Omental fat pad (tissue), 3 donors: ENCODE measurements at regions not wholly inside any gene's neighbourhood (a gene's known extent, or its start where the extent isn't known, plus 50 kb on each side); places are given as distances from the start of the nearest gene placed in this dataset.

Source experiments
- ATAC-seq: fragments of 150-250 bp; one replicate; pipeline ENCODE4 v1.9.1; 2016; ENCODE audit warnings: mild to moderate bottlenecking, moderate library complexity; ENCODE audit not compliant: low FRiP score
- DNase-seq: peaks from one replicate; pipeline ENCODE4 v3.0.0-alpha.2; 2019; ENCODE audit warnings: low spot score
- TF ChIP-seq, protein P1 (sequence below), 3 donors: fragments of 450-650 bp; IDR thresholded peaks; one replicate each; pipeline ENCODE4 v1.5.1; 2016 to 2017; ENCODE audit warnings: antibody characterized with exemption in 3 of 3, mild to moderate bottlenecking in 3 of 3, moderate library complexity in 2 of 3

DNA sequence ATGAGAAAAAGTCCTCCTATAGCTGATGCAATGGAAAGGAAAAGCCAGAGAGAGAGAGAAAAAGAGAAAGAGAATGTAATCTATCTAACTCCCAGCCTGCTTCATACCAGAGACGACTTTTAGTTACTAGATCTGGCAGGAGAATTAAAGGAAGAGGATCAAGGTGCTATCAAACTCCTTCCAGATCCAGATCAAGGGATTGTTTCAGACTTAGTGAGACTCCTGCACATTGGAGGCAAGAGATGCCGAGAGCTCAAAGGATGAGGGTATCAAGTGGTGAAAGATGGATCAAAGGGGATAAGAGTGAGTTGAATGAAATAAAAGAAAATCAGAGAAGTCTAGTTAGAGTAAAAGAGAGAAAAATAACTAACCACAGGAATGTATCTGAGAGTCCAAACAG, 478.6 kb downstream of the KIF4B start:
- TF ChIP-seq, protein P1, sequence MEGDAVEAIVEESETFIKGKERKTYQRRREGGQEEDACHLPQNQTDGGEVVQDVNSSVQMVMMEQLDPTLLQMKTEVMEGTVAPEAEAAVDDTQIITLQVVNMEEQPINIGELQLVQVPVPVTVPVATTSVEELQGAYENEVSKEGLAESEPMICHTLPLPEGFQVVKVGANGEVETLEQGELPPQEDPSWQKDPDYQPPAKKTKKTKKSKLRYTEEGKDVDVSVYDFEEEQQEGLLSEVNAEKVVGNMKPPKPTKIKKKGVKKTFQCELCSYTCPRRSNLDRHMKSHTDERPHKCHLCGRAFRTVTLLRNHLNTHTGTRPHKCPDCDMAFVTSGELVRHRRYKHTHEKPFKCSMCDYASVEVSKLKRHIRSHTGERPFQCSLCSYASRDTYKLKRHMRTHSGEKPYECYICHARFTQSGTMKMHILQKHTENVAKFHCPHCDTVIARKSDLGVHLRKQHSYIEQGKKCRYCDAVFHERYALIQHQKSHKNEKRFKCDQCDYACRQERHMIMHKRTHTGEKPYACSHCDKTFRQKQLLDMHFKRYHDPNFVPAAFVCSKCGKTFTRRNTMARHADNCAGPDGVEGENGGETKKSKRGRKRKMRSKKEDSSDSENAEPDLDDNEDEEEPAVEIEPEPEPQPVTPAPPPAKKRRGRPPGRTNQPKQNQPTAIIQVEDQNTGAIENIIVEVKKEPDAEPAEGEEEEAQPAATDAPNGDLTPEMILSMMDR (IDR thresholded peaks at IDR 0.05): no peak
- DNase-seq (no peak), ATAC-seq (no peak)

DNA sequence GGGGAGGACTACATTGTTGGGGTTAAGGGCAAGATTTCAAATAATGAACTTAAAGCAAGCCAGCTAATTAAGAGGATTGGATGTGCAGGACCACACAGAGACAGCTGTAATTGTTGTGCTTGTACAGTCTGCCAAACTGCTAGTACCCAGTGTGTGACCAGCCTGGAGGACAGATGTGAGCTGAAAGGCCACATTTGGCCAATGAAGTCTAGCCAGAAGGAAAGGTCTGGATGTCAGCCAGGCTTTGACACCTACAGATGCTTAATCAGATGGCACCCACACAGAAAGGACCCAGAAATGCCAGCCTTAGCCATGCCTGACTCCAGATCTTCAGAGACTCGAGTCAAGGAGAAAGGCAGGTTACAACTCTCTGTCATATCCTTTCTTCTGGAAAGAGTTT, 491.1 kb downstream of the KIF4B start:
- DNase-seq (no peak), ATAC-seq (no peak)
- TF ChIP-seq, protein P1 (IDR thresholded peaks at IDR 0.05): no peak

DNA sequence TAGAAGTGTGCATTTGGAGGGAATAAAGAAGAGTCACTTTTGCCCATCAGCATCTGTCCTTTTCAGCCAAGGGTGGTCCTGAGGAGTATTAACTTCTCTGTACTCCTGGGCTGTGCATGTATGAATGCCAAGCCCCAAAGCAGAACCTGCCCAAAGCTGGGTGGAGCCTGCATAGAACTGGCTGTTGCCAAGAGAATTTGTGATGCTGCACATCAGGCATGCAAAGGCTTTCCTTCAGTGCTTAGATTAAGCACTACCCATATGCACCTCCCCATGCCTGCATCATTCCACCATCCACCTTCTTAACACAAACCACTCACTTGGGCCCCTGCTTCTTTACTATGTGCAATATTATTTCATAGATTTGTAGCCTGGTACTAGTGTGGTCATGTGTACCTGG, 493.8 kb downstream of the KIF4B start:
- TF ChIP-seq, protein P1 (IDR thresholded peaks at IDR 0.05): no peak
- ATAC-seq: no peak
- DNase-seq: no peak

DNA sequence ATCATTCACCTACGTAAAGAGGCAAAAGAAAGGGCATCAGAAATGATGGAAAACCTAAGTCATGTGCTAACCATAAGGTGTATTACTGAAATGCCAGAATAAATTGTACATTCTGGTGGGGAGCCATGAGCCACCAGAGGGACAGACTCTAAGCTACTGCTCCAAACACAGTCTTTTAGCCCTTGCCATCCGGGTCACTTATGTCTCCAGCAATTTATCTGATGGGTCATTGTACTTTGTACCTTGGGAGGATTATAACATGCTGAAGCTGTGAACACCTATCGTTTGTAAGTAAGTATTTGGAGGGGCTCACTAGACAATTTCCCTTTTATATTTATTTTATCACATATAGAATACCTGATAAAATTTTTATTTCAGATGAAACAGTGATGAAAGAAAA, 495.1 kb downstream of the KIF4B start:
- no peak for DNase-seq
- TF ChIP-seq, protein P1 (IDR thresholded peaks at IDR 0.05): no peak
- ATAC-seq: no peak

DNA sequence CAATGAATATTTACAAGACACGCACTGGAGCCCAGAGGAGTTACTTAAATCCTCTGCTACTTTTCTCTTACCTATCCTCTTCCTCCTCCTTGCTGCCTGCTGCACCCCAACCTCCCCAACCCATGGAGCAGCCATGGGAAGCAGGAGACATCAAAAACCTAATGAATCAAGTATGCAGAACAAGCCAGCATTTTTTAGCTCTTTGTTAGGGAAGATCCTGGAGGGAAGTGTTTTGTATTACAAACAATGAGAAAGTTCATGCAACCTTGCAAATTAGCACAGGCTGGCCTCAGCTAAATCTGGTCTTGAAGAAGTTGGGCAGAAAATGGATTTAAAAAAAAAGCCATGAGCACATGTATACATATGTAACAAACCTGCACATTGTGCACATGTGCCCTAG, 498.8 kb downstream of the KIF4B start:
- TF ChIP-seq, protein P1 (IDR thresholded peaks at IDR 0.05): no peak
- no peak for ATAC-seq
- no peak for DNase-seq

DNA sequence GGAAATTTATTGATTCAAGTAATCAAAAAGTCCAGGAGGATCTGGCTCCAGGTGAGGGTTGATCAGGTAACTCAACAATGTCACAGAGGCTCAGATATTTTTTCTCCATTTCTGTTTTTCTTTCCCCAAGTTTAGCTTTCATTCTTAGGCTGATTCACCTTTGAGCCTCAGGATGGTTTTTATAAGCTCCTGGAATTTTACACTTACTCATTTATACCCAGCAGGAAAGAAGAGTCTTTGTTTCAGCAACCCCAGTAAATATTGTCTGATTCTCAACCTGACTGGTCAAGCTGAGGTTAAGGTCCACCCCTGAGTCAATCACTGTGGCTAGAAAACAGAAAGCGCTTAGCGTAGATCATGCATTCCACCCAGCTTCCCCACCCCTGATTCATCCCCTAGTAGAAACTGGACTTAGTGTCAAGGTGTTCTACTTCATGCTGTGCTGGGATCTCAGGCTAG, 500.6 kb downstream of the KIF4B start:
- ATAC-seq (no peak), DNase-seq (no peak)
- TF ChIP-seq, protein P1 (IDR thresholded peaks at IDR 0.05): no peak

DNA sequence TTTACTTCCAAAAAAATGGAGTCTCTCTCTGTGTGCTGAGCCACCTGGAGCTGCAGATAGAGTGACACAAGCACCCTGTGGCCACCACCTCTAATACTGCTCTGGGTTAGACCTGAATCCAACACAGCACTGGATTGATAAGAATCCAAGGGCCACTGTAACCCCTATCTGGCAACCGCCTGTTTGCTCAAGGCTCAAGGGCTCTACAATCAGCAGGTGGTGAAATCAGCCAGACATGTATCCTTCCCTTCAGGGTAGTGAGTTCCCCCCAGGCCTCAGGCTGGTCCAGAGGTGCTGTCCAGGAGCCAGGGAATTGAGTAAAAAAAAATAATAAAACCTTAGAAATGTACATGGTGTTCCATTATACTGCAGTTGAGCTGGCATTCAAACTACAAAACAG, 509.0 kb downstream of the KIF4B start:
- TF ChIP-seq, protein P1 (IDR thresholded peaks at IDR 0.05): no peak
- ATAC-seq (no peak), DNase-seq (no peak)
